ENCODE measurements at regions not wholly inside any gene's neighbourhood (a gene's known extent, or its start where the extent isn't known, plus 50 kb on each side); places are given as distances from the start of the nearest gene placed in this dataset.

DNA sequence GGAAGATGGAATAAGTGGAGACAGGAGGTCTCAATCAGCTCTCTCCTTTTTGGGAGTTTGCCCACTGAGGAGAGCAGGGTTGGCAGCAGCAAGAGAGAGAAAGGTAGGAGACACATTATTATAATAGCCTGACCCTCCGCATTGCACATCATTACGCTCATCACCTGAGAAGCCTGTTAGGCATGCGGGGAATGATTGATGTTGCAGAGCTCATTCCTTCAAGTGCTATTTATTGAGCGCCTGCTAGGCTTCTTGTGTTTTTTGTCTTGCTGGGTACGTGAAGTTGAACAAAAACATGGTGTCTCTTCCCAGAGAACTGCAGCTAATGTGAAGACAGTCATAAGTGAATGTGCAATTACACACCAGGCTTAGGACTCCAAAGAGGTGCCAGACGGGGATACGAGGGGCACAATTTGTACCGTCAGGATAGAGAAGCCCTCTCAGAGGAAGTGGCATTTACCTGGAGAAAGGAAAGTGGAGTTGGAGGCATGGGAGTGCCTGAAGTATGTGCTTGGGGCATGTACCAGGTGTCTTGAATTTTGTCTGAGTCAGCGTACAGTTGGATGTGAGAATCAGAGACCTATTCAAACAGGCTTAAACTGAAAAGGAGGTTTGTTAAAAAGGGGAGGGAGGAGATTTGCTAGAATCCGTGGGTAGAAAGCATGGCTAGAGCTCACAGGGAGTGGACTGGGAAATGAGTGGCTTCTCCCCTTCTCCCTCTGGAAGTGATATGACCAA lies 90.2 kb upstream of the SOD3 start:
- Histone ChIP-seq H3K79me2 (ENCODE audit: control insufficient read depth, insufficient read depth, low read length) (no peaks in the 10 kb centered on the region), H3K9me1 (ENCODE audit: control insufficient read depth, extremely low read depth, insufficient read depth, low read length) (peaks cover 2% of the 10 kb centered on the region), H2AFZ (ENCODE audit: control insufficient read depth, low read length) (no peak overlapping the region), H4K20me1 (ENCODE audit: control insufficient read depth, extremely low read depth, insufficient read depth, low read length) (no peaks in the 10 kb centered on the region), H3K4me1 (ENCODE audit: control insufficient read depth, extremely low read depth, insufficient read depth, low read length) (no peaks in the 10 kb centered on the region), H3K27me3 (ENCODE audit: control insufficient read depth, extremely low read depth, insufficient read depth, low read length) (no peaks in the 10 kb centered on the region), H3K4me3 (ENCODE audit: control insufficient read depth in 2 of 3, extremely low read depth in 1 of 3, insufficient read depth in 2 of 3, low read depth in 1 of 3, low read length in 3 of 3) (no peak overlapping the region), H3K27ac (ENCODE audit: control insufficient read depth, insufficient read depth, low read length) (no peak overlapping the region), H3K36me3 (ENCODE audit: control insufficient read depth in 2 of 2, extremely low read depth in 1 of 2, insufficient read depth in 2 of 2, low read length in 2 of 2) (no peaks in the 10 kb centered on the region), H3K9ac (ENCODE audit: control insufficient read depth, extremely low read depth, insufficient read depth, low read length) (no peak overlapping the region), H3K9me3 (ENCODE audit: control insufficient read depth, low read depth, low read length) (no peaks in the 10 kb centered on the region), H3K4me2 (ENCODE audit: control insufficient read depth, extremely low read depth, insufficient read depth, low read depth, low read length) (no peak overlapping the region)
- no peak for DNase-seq (ENCODE audit: low read depth, low spot score)
- FAIRE-seq: peak; percentile 55
- dilution Hi-C loops (cut with MboI; ENCODE audit: extremely low pct_ligation_motif_present, low sequenced_read_pairs): no loop called here
- TF ChIP-seq EZH2 (IDR thresholded peaks at IDR 0.05; ENCODE audit: low read length): no peak
- TF ChIP-seq, protein P1, sequence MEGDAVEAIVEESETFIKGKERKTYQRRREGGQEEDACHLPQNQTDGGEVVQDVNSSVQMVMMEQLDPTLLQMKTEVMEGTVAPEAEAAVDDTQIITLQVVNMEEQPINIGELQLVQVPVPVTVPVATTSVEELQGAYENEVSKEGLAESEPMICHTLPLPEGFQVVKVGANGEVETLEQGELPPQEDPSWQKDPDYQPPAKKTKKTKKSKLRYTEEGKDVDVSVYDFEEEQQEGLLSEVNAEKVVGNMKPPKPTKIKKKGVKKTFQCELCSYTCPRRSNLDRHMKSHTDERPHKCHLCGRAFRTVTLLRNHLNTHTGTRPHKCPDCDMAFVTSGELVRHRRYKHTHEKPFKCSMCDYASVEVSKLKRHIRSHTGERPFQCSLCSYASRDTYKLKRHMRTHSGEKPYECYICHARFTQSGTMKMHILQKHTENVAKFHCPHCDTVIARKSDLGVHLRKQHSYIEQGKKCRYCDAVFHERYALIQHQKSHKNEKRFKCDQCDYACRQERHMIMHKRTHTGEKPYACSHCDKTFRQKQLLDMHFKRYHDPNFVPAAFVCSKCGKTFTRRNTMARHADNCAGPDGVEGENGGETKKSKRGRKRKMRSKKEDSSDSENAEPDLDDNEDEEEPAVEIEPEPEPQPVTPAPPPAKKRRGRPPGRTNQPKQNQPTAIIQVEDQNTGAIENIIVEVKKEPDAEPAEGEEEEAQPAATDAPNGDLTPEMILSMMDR (optimal IDR thresholded peaks at IDR 0.05 in 1 of 3, IDR thresholded peaks at IDR 0.05 in 1 of 3, conservative IDR thresholded peaks at IDR 0.05 in 1 of 3; ENCODE audit: extremely low read depth in 1 of 3, insufficient read depth in 2 of 3, low read length in 3 of 3): no peak

DNA sequence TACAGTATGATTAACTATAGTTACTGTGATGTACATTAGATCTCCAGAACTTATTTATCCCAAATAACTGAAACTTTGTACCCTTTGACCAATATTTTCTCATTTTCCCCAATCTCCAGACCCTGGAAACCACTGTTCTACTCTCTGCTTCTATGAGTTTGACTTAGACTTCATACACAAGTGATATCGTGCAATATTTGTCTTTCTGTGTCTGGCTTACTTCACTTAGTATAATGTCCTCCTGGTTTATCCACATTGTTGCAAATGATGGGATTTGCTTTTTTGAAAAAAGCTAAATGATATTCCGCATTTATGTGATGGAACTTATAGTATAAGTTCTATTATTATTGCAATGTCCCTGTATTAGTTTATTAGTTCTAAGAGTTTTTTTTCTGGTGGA lies 81.8 kb upstream of the SOD3 start:
- dilution Hi-C loops (cut with MboI; ENCODE audit: extremely low pct_ligation_motif_present, low sequenced_read_pairs): no loop called here
- FAIRE-seq: no peak
- no peaks in the 10 kb centered on the region for H3K9me3 ChIP-seq (ENCODE audit: control insufficient read depth, low read depth, low read length)
- no peaks in the 10 kb centered on the region for H3K27me3 ChIP-seq (ENCODE audit: control insufficient read depth, extremely low read depth, insufficient read depth, low read length)
- no peak overlapping the region for H3K4me3 ChIP-seq (ENCODE audit: control insufficient read depth in 2 of 3, extremely low read depth in 1 of 3, insufficient read depth in 2 of 3, low read depth in 1 of 3, low read length in 3 of 3)
- no peaks in the 10 kb centered on the region for H3K4me1 ChIP-seq (ENCODE audit: control insufficient read depth, extremely low read depth, insufficient read depth, low read length)
- H3K4me2 ChIP-seq (ENCODE audit: control insufficient read depth, extremely low read depth, insufficient read depth, low read depth, low read length): no peak overlapping the region
- H3K9me1 ChIP-seq (ENCODE audit: control insufficient read depth, extremely low read depth, insufficient read depth, low read length): no peaks in the 10 kb centered on the region
- H3K36me3 ChIP-seq (ENCODE audit: control insufficient read depth in 2 of 2, extremely low read depth in 1 of 2, insufficient read depth in 2 of 2, low read length in 2 of 2): no peaks in the 10 kb centered on the region
- DNase-seq (ENCODE audit: low read depth, low spot score): no peak
- H4K20me1 ChIP-seq (ENCODE audit: control insufficient read depth, extremely low read depth, insufficient read depth, low read length): no peaks in the 10 kb centered on the region
- no peak overlapping the region for H3K9ac ChIP-seq (ENCODE audit: control insufficient read depth, extremely low read depth, insufficient read depth, low read length)
- no peaks in the 10 kb centered on the region for H3K79me2 ChIP-seq (ENCODE audit: control insufficient read depth, insufficient read depth, low read length)
- TF ChIP-seq EZH2 (IDR thresholded peaks at IDR 0.05; ENCODE audit: low read length): no peak
- TF ChIP-seq, protein P1 (optimal IDR thresholded peaks at IDR 0.05 in 1 of 3, IDR thresholded peaks at IDR 0.05 in 1 of 3, conservative IDR thresholded peaks at IDR 0.05 in 1 of 3; ENCODE audit: extremely low read depth in 1 of 3, insufficient read depth in 2 of 3, low read length in 3 of 3): no peak
- H3K27ac ChIP-seq (ENCODE audit: control insufficient read depth, insufficient read depth, low read length): no peak overlapping the region
- no peak overlapping the region for H2AFZ ChIP-seq (ENCODE audit: control insufficient read depth, low read length)

Measured in keratinocyte (primary cell).